ENCODE measurements at regions not wholly inside any gene's neighbourhood (a gene's known extent, or its start where the extent isn't known, plus 50 kb on each side); places are given as distances from the start of the nearest gene placed in this dataset.

GRCh38 chr7:90022213-90022612 is 132.1 kb upstream of the STEAP1 start (continued):
- no peak for TF ChIP-seq ZNF462 (CRISPR knock-in tag; IDR thresholded peaks at IDR 0.05)
- TF ChIP-seq, protein P1, sequence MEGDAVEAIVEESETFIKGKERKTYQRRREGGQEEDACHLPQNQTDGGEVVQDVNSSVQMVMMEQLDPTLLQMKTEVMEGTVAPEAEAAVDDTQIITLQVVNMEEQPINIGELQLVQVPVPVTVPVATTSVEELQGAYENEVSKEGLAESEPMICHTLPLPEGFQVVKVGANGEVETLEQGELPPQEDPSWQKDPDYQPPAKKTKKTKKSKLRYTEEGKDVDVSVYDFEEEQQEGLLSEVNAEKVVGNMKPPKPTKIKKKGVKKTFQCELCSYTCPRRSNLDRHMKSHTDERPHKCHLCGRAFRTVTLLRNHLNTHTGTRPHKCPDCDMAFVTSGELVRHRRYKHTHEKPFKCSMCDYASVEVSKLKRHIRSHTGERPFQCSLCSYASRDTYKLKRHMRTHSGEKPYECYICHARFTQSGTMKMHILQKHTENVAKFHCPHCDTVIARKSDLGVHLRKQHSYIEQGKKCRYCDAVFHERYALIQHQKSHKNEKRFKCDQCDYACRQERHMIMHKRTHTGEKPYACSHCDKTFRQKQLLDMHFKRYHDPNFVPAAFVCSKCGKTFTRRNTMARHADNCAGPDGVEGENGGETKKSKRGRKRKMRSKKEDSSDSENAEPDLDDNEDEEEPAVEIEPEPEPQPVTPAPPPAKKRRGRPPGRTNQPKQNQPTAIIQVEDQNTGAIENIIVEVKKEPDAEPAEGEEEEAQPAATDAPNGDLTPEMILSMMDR (conservative IDR thresholded peaks at IDR 0.05; ENCODE audit: low read depth in 2 of 2), result no peak

GRCh38 chr7:90025771-90026170 is 128.5 kb upstream of the STEAP1 start:
- ATAC-seq (no peak), DNase-seq (ENCODE audit: low spot score) (no peak)
- Histone ChIP-seq H3K4me3 (no peak overlapping the region), H4K20me1 (replicated peaks; ENCODE audit: insufficient read depth) (no peaks in the 10 kb centered on the region), H3K27me3 (ENCODE audit: insufficient read depth) (no peaks in the 10 kb centered on the region), H3K36me3 (ENCODE audit: insufficient read depth) (no peaks in the 10 kb centered on the region), H2AFZ (no peak overlapping the region), H3K79me2 (replicated peaks; ENCODE audit: insufficient read depth) (no peaks in the 10 kb centered on the region), H3K9me2 (ENCODE audit: insufficient read depth) (no peaks in the 10 kb centered on the region), H3F3A (replicated peaks; ENCODE audit: low read depth) (no peaks in the 10 kb centered on the region), H3K27ac (ENCODE audit: low read depth) (no peak overlapping the region), H3K4me1 (ENCODE audit: insufficient read depth) (no peaks in the 10 kb centered on the region), H3K4me2 (no peak overlapping the region)
- Mint-ChIP-seq H3K9me3 (peaks cover 15% of the 10 kb centered on the region; the same call in 2 of the 3 replicates), H3K36me3 (ENCODE audit: low read depth) (peaks cover 6% of the 10 kb centered on the region; the same call in 2 of the 3 replicates), H3K4me3 (no peak overlapping the region), H3K27me3 (ENCODE audit: insufficient read depth, low read depth, poor library complexity) (no peaks in the 10 kb centered on the region), H3K27ac (no peak overlapping the region), H3K4me1 (no peaks in the 10 kb centered on the region)
- TF ChIP-seq, protein P1 (conservative IDR thresholded peaks at IDR 0.05; ENCODE audit: low read depth in 2 of 2), result no peak
- TF ChIP-seq NANOG (IDR thresholded peaks at IDR 0.05; ENCODE audit: borderline replicate concordance) (no peak), CREB1 (CRISPR knock-in tag; IDR thresholded peaks at IDR 0.05; ENCODE audit: low read depth) (no peak), ZNF462 (CRISPR knock-in tag; IDR thresholded peaks at IDR 0.05) (no peak), ZNF331 (CRISPR knock-in tag; IDR thresholded peaks at IDR 0.05; ENCODE audit: low read depth) (no peak)
